Right kidney (tissue), 1 donor: ENCODE measurements at regions not wholly inside any gene's neighbourhood (a gene's known extent, or its start where the extent isn't known, plus 50 kb on each side); places are given as distances from the start of the nearest gene placed in this dataset.
"Not testable (repeated sequence)": the region's sequence is repeated elsewhere in the genome, so short reads cannot be mapped to it uniquely, and the experiment has no call there.

Experiments
- DNase-seq: peaks from one replicate; pipeline ENCODE4 v3.0.0-alpha.2; 2016

GRCh38 chr13:22855926-22856325 is 324.9 kb upstream of the SGCG start:
- DNase-seq = no peak

- DNase-seq = not testable (repeated sequence)
These were observed 321.8 kb upstream of the SGCG start for GRCh38 chr13:22858980-22859379.

- not testable (repeated sequence) for DNase-seq
These were observed 321.4 kb upstream of the SGCG start for GRCh38 chr13:22859411-22859810.

GRCh38 chr13:22861958-22862466 is 318.8 kb upstream of the SGCG start:
- no peak for DNase-seq

GRCh38 chr13:22862478-22862877 is 318.3 kb upstream of the SGCG start:
- no peak for DNase-seq

GRCh38 chr13:22866221-22866620 is 314.6 kb upstream of the SGCG start:
- DNase-seq = no peak

GRCh38 chr13:22871231-22871630 is 309.5 kb upstream of the SGCG start:
- DNase-seq = no peak

GRCh38 chr13:22874839-22875238 is 305.9 kb upstream of the SGCG start:
- DNase-seq = no peak

GRCh38 chr13:22877421-22877820 is 303.4 kb upstream of the SGCG start:
- DNase-seq = no peak

GRCh38 chr13:22880741-22881720 is 299.7 kb upstream of the SGCG start:
- no peak for DNase-seq

GRCh38 chr13:22881721-22882608 is 298.8 kb upstream of the SGCG start:
- DNase-seq = not testable (repeated sequence)

GRCh38 chr13:22883262-22883840 is 297.4 kb upstream of the SGCG start:
- no peak for DNase-seq

- no peak for DNase-seq
These were observed 296.8 kb upstream of the SGCG start for GRCh38 chr13:22883956-22884355.

GRCh38 chr13:22886061-22886460 is 294.7 kb upstream of the SGCG start:
- not testable (repeated sequence) for DNase-seq

GRCh38 chr13:22889376-22889775 is 291.4 kb upstream of the SGCG start:
- not testable (repeated sequence) for DNase-seq

GRCh38 chr13:22893204-22893603 is 287.6 kb upstream of the SGCG start:
- no peak for DNase-seq

GRCh38 chr13:22893777-22894176 is 287.0 kb upstream of the SGCG start:
- no peak for DNase-seq

- DNase-seq = no peak
These were observed 283.0 kb upstream of the SGCG start for GRCh38 chr13:22897571-22898314.

- not testable (repeated sequence) for DNase-seq
These were observed 280.3 kb upstream of the SGCG start for GRCh38 chr13:22900416-22900951.

GRCh38 chr13:22903301-22903700 is 277.5 kb upstream of the SGCG start:
- DNase-seq = no peak

- DNase-seq = no peak
These were observed 276.9 kb upstream of the SGCG start for GRCh38 chr13:22903925-22904324.
